ENCODE measurements at regions not wholly inside any gene's neighbourhood (a gene's known extent, or its start where the extent isn't known, plus 50 kb on each side); places are given as distances from the start of the nearest gene placed in this dataset.

DNA sequence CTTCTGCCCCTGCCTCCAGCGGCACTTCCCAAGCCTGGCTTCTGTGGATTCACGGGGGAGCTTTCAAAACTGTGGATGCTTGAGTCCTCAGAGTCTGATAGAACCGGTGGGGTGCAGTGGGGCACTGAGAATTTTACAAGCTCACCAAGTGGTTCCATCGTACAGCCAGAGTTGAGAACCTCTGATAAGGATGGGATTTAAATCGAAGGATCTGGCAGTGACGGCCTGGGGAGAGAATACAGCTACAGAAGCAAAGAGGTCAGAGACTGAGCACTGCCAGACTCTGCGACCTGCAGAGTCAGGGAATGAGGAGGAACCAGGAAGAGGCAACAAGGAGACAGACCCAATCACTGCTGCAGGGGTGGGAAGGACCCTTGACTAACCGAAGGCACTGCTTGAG, 124.6 kb upstream of the BOD1 start:
- Histone ChIP-seq H3K36me3 (no peaks in the 10 kb centered on the region), H3K9ac (no peak overlapping the region; a peak in 1 of 22 replicates), H3K9me3 (replicated peaks in 1 of 11) (no peaks in the 10 kb centered on the region), H4K20me1 (no peaks in the 10 kb centered on the region), H3K27me3 (no peaks in the 10 kb centered on the region), H3K27ac (peak overlapping the region in 5 of 11 experiments; percentile 9 to 54 (median 37); a peak in 3 of 22 replicates), H3K4me2 (peak overlapping the region in 6 of 11 experiments; percentile 30 to 69 (median 54); a peak in 11 of 22 replicates), H3K4me3 (no peak overlapping the region), H3K4me1 (peaks cover 63 to 86% (median 73%) of the 10 kb centered on the region in 10 experiments)
- no peak for TF ChIP-seq Cebpa-rat (IDR thresholded peaks at IDR 0.05)

DNA sequence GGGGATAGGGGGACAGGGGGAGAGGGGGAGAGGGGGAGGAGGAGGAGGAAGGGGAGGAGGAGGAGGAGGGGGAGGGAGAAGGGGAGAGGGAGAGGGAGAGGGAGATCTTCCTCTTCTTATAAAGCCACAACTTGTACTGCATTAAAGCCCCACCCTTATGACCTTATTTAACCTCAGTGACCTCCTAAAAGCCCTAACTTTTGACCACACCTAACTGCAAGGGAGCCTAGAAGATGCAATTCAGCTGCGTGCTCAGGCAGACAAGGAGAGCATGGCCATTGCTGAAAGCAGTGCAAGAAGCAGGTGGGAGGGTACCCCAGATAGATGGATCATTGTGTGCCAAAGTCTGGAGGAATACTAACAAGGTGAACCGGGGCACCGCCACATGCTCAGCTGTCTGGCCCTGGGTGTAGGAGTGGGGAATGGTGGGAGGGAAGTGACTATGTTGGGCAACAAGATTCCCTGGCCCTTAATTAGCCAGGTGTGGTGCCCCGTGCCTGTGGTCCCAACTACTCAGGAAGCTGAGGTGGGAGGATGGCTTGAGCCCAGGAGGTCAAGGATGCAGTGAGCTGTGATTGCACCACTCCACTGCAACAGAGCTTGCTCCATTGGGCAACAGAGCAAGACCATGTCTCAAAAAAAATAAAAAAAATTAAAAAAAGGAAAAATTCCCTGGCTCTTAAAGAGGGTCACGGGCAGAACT, 125.4 kb upstream of the BOD1 start:
- peaks cover 57 to 81% (median 68%) of the 10 kb centered on the region in 10 experiments for H3K4me1 ChIP-seq
- H3K4me3 ChIP-seq, result no peak overlapping the region; a peak in 1 of 20 replicates
- H3K27me3 ChIP-seq, result no peaks in the 10 kb centered on the region
- H3K9ac ChIP-seq, result no peak overlapping the region
- H3K9me3 ChIP-seq (replicated peaks in 1 of 11), result no peaks in the 10 kb centered on the region; a peak in 1 of 22 replicates
- peak in 4 of 11 experiments; percentile 12 to 61 (median 19); a peak in 2 of 22 replicates for TF ChIP-seq Cebpa-rat (IDR thresholded peaks at IDR 0.05)
- no peaks in the 10 kb centered on the region for H4K20me1 ChIP-seq
- H3K36me3 ChIP-seq, result no peaks in the 10 kb centered on the region
- H3K27ac ChIP-seq, result peak overlapping the region in 9 of 11 experiments; percentile 5 to 59 (median 18); a peak in 8 of 22 replicates
- peak overlapping the region; percentile 62 to 85 (median 74) for H3K4me2 ChIP-seq

DNA sequence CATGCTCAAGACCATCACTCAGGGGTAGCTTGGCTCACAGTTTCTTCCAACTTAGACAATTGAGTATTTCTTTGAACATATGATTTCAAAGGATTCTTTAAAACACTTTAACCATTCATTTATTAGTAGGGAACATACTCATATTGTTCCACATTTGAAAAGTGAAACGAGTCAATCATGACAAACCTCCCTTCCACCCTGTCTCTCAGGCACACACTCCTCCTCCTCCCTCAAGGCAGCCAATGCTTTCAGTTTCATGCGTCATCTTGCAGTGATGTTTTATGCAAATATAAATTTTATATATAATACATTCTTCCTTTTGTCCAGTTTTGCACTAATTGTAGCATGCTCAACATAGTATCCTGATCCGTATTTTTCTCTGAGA, 126.0 kb upstream of the BOD1 start:
- H3K4me2 ChIP-seq, result peak overlapping the region; percentile 62 to 85 (median 74)
- H3K9ac ChIP-seq, result no peak overlapping the region
- TF ChIP-seq Cebpa-rat (IDR thresholded peaks at IDR 0.05), result no peak
- H3K36me3 ChIP-seq, result no peaks in the 10 kb centered on the region
- no peak overlapping the region for H3K4me3 ChIP-seq
- peaks cover 52 to 76% (median 63%) of the 10 kb centered on the region in 10 experiments for H3K4me1 ChIP-seq
- peak overlapping the region in 8 of 11 experiments; percentile 10 to 59 (median 24); a peak in 8 of 22 replicates for H3K27ac ChIP-seq
- H3K27me3 ChIP-seq, result no peaks in the 10 kb centered on the region
- no peaks in the 10 kb centered on the region; a peak in 1 of 22 replicates for H3K9me3 ChIP-seq (replicated peaks in 1 of 11)
- H4K20me1 ChIP-seq, result no peaks in the 10 kb centered on the region

DNA sequence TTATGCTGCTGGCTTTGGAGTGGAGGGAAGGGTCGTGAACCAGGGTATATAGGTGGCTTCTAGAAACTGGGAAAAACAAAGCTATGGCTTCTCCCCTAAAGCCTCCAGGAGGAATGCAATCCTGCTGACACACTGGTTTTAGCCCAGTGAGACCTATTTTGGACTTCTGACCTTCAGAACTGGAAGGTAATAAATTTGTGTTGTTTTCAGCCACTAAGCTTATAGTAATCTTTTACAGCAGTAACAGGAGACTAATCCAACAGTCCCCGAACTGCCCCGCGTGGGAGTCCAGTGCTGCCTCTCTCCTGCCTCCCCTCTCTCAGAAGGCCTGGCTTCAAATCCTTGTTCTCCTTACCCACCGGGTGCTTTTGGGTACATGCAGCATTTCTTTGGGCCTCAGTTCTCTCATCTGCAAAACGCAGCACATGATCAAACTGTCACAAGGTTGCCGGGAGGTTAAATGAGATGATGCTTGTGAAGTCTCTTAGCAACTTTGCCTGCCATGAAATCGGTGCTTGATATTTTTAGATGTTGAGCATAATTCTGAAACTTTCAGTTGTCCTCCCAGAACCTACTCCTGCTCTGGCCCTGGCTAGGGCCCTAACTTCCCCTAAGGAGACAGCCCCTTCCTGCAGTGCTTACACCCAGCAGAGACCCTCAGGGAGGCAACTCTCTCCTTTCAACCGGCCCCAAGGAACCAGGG, 127.3 kb upstream of the BOD1 start:
- no peaks in the 10 kb centered on the region for H3K36me3 ChIP-seq
- no peaks in the 10 kb centered on the region for H3K27me3 ChIP-seq
- TF ChIP-seq Cebpa-rat (IDR thresholded peaks at IDR 0.05), result no peak
- peak overlapping the region; percentile 27 to 85 (median 48); a peak in 21 of 22 replicates for H3K4me2 ChIP-seq
- peak overlapping the region in 2 of 11 experiments; percentile 5 to 7; a peak in 1 of 22 replicates for H3K9ac ChIP-seq
- H3K4me1 ChIP-seq, result peaks cover 38 to 62% (median 50%) of the 10 kb centered on the region in 10 experiments
- peak overlapping the region in 6 of 11 experiments; percentile 24 to 51 (median 34); a peak in 9 of 22 replicates for H3K27ac ChIP-seq
- H3K4me3 ChIP-seq, result no peak overlapping the region
- no peaks in the 10 kb centered on the region for H4K20me1 ChIP-seq
- no peaks in the 10 kb centered on the region; a peak in 1 of 22 replicates for H3K9me3 ChIP-seq (replicated peaks in 1 of 11)

DNA sequence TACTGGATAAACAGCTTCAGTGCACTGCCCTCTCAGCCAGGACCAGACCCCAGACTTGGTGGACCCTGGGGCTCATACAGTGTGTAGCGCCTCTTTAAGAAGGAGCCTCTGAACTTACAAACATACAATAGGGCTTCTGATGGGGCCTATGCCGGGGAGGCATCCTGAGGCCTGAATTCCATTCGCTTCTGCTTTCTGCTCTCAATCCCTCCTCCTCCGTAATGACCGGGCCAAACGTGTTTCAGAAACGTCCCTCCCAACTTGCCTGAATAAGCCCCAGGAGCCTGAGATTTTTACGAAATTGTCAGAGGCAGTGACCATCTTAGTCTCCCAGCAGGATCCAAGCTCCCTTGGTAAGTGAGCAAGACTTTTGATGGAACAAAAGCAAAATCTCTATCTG, 128.1 kb upstream of the BOD1 start:
- peaks cover 38 to 57% (median 49%) of the 10 kb centered on the region in 10 experiments for H3K4me1 ChIP-seq
- H3K27me3 ChIP-seq, result no peaks in the 10 kb centered on the region
- peak overlapping the region; percentile 27 to 85 (median 48) for H3K4me2 ChIP-seq
- H3K27ac ChIP-seq, result peak overlapping the region in 7 of 11 experiments; percentile 24 to 51 (median 32); a peak in 10 of 22 replicates
- no peaks in the 10 kb centered on the region; a peak in 1 of 22 replicates for H3K9me3 ChIP-seq (replicated peaks in 1 of 11)
- H3K4me3 ChIP-seq, result no peak overlapping the region
- H3K9ac ChIP-seq, result peak overlapping the region in 2 of 11 experiments; percentile 3 to 7; a peak in 1 of 22 replicates
- H4K20me1 ChIP-seq, result no peaks in the 10 kb centered on the region
- H3K36me3 ChIP-seq, result no peaks in the 10 kb centered on the region
- no peak for TF ChIP-seq Cebpa-rat (IDR thresholded peaks at IDR 0.05)

DNA sequence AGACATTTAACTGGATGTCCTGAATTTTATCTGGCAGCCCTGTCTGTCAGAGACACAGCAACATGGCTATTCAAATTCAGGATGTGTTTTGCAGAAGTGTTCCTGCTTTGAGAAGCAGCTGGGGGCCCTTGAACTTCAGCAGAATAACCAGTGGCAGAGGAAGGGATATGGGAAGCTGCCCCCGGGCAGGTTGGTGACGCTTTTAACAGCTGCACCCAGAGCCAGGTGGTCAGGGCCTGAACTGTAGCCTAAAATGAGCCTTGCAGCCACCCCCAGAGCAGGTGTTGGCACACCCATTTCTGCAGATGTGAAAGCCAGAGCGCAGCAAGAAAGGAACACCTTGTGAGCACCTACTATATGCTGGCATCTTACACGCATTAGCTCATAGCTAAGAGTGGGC, 128.7 kb upstream of the BOD1 start:
- Histone ChIP-seq H3K9ac (no peak overlapping the region; a peak in 1 of 22 replicates), H3K9me3 (replicated peaks in 1 of 11) (no peaks in the 10 kb centered on the region; a peak in 1 of 22 replicates), H3K36me3 (no peaks in the 10 kb centered on the region), H3K4me3 (no peak overlapping the region), H3K4me2 (peak overlapping the region; percentile 27 to 85 (median 48)), H3K27ac (peak overlapping the region in 1 of 11 experiments; percentile 19; a peak in 2 of 22 replicates), H4K20me1 (no peaks in the 10 kb centered on the region), H3K27me3 (no peaks in the 10 kb centered on the region), H3K4me1 (peaks cover 38 to 57% (median 49%) of the 10 kb centered on the region in 10 experiments)
- no peak for TF ChIP-seq Cebpa-rat (IDR thresholded peaks at IDR 0.05)

DNA sequence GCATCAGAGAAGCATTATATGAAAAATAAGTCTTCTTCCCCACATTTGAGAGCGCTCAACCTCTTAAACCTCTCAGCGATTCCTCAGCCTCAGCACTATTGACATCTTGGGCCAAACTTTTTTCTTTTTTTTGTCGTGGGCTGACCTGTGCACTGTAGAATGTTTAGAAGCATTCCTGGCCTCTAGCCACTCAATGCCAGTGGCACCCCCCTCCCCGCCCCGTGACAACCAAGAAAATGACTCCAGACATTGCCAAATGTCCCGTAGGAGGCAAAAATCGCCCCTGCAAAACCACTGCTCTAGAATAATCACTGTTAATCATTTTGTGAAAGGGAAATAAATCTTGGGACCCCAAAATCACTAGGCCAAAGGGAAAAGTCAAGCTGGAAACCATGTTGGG, 129.1 kb upstream of the BOD1 start:
- no peaks in the 10 kb centered on the region; a peak in 1 of 22 replicates for H3K9me3 ChIP-seq (replicated peaks in 1 of 11)
- no peak overlapping the region for H3K4me3 ChIP-seq
- H4K20me1 ChIP-seq, result no peaks in the 10 kb centered on the region
- H3K4me2 ChIP-seq, result peak overlapping the region; percentile 27 to 85 (median 48)
- no peak for TF ChIP-seq Cebpa-rat (IDR thresholded peaks at IDR 0.05)
- no peak overlapping the region; a peak in 1 of 22 replicates for H3K9ac ChIP-seq
- no peaks in the 10 kb centered on the region for H3K36me3 ChIP-seq
- H3K27me3 ChIP-seq, result no peaks in the 10 kb centered on the region
- H3K4me1 ChIP-seq, result peaks cover 38 to 59% (median 49%) of the 10 kb centered on the region in 10 experiments
- H3K27ac ChIP-seq, result peak overlapping the region in 2 of 11 experiments; percentile 19 to 20; a peak in 3 of 22 replicates

DNA sequence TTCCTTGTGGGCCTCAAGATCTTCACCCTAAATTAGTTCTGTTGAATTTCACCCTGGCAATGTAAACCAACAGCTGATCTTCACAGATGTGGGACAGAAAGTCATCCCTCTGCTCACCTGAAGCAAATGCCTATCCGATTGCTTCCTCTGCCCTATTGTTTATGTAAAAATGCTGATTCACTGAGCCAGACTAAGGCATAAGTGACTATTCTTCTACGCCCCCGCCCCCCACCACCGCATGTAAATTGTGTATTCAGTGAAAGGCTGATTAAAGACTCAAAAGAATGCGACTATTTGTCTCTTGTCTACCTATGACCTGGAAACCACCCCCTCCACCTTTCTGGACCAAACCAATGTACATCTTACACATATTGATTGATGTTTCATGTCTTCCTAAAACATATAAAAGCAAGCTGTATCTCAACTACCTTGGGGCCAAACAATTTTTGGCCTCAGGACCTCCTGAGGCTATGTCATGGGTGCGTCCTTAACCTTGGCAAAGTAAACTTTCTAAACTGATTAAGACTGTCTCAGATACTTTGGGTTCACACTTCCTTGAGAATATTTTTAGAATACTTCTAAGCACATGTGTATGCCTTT, 129.7 kb upstream of the BOD1 start:
- H3K9me3 ChIP-seq (replicated peaks in 1 of 11), result no peaks in the 10 kb centered on the region; a peak in 1 of 22 replicates
- H4K20me1 ChIP-seq, result no peaks in the 10 kb centered on the region
- no peak for TF ChIP-seq Cebpa-rat (IDR thresholded peaks at IDR 0.05)
- no peaks in the 10 kb centered on the region for H3K36me3 ChIP-seq
- H3K9ac ChIP-seq, result no peak overlapping the region
- H3K4me3 ChIP-seq, result no peak overlapping the region
- H3K27me3 ChIP-seq, result no peaks in the 10 kb centered on the region
- peak overlapping the region in 2 of 11 experiments; percentile 19 to 20; a peak in 3 of 22 replicates for H3K27ac ChIP-seq
- peak overlapping the region in 10 of 11 experiments; percentile 27 to 85 (median 50); a peak in 17 of 22 replicates for H3K4me2 ChIP-seq
- peaks cover 38 to 56% (median 44%) of the 10 kb centered on the region in 10 experiments for H3K4me1 ChIP-seq

All from BLaER1 treated with 17β-estradiol and CSF1 and Interleukin-3, amounts not matched to agents 10 nM and 100 nM (cell line).